ENCODE measurements at regions not wholly inside any gene's neighbourhood (a gene's known extent, or its start where the extent isn't known, plus 50 kb on each side); places are given as distances from the start of the nearest gene placed in this dataset.

DNA sequence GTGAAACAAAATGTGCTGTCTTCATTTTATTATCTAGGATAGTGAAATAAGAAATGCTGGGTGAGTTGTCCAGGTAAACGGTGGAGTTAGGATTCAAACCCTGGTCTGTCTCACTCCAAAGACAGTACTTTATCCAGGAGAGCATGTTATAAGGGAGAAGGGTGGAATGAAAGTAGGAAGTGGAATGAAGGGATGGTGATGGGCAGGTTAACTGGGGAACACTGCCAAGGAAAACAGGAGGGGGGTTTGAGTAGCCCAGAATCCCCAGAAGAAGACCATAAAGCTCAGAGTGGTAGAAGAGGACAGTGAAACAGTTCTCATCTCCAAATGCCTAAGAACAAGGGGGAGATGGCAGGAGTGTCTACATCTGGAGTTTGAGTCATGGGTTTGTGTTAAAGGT is 169.0 kb downstream of the BARX2 start:
- TF ChIP-seq, protein P1, sequence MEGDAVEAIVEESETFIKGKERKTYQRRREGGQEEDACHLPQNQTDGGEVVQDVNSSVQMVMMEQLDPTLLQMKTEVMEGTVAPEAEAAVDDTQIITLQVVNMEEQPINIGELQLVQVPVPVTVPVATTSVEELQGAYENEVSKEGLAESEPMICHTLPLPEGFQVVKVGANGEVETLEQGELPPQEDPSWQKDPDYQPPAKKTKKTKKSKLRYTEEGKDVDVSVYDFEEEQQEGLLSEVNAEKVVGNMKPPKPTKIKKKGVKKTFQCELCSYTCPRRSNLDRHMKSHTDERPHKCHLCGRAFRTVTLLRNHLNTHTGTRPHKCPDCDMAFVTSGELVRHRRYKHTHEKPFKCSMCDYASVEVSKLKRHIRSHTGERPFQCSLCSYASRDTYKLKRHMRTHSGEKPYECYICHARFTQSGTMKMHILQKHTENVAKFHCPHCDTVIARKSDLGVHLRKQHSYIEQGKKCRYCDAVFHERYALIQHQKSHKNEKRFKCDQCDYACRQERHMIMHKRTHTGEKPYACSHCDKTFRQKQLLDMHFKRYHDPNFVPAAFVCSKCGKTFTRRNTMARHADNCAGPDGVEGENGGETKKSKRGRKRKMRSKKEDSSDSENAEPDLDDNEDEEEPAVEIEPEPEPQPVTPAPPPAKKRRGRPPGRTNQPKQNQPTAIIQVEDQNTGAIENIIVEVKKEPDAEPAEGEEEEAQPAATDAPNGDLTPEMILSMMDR (IDR thresholded peaks at IDR 0.05; ENCODE audit: insufficient read depth, low read length, poor library complexity, severe bottlenecking): no peak
- TF ChIP-seq EZH2phosphoT487 (conservative IDR thresholded peaks at IDR 0.05; ENCODE audit: low read length): no peak

Data from SU-DHL-6 (cell line).